GM19324 (cell line): ENCODE measurements at regions not wholly inside any gene's neighbourhood (a gene's known extent, or its start where the extent isn't known, plus 50 kb on each side); places are given as distances from the start of the nearest gene placed in this dataset.

Experiments used
- ATAC-seq: cut with Tn5 transposase; IDR thresholded peaks from one replicate; pipeline ENCODE4 v1.9.1; 2021; ENCODE audit warnings: mild to moderate bottlenecking, moderate library complexity; ENCODE audit not compliant: unreplicated experiment, low FRiP score

GRCh38 chr5:112647428-112647827 lies 90.3 kb upstream of the APC start:
- ATAC-seq: no peak

GRCh38 chr5:112648264-112648663 lies 89.4 kb upstream of the APC start:
- no peak for ATAC-seq

DNA sequence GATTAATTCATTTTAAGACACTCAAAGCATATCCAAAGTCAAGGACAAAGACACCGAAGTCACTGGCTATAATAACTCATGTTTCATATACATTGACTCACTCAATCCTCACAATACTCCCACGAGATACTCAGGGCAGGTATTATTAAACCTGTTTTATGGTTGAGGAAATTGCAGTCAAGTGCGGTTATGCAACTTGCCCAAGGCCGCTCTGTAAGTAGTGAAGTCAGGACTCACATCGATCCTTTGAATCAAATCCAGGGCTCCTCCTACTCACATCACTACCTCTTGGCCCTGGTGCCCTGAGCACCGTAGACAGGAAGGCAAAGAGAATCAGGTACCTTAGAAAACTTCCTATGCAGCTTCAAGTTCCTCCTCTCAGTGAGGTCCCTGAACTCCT lies 87.8 kb upstream of the APC start:
- no peak for ATAC-seq

DNA sequence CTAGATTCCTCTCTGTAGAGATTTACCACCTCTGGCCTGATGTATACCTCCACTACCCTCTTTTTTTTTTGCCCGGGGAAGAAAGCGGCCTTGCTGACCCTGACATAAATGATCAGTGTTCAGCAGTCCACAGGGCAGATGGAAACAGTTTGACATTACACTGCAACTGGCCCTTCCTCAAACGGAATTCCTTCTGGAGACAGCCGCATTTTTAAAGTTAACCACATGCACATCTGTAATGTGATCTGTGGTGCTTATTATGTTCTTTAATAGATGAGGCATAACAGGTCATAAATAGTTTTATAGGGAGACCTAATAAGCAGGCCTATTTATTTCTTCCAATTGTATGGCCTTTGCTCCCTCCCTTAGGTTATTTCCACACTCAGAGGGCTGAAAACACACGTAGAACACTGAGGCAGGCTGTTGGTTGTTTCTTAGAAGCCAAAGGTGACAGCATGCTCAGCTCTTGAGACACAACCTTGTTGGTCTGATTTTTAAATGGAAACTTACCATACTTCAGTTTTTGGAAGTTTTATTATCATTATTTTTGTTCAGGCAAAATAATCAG lies 84.0 kb upstream of the APC start:
- ATAC-seq: no peak

DNA sequence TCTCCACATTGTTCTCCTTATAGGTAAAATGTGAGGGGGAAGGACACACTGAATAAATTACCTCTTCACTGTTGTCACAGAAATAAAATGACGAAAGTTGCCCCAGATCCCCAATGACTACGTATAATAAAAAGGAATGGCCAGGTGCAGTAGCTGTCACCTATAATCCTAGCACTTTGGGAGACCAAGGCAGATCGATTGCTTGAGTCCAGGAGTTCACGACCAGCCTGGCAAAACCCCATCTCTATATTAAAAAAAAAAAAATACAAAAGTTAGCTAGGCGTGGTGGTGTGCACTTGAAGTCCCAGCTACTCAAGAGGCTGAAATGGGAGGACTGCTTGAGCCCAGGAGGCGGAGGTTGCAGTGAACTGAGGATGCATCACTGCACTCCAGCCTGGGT lies 82.2 kb upstream of the APC start:
- no peak for ATAC-seq

DNA sequence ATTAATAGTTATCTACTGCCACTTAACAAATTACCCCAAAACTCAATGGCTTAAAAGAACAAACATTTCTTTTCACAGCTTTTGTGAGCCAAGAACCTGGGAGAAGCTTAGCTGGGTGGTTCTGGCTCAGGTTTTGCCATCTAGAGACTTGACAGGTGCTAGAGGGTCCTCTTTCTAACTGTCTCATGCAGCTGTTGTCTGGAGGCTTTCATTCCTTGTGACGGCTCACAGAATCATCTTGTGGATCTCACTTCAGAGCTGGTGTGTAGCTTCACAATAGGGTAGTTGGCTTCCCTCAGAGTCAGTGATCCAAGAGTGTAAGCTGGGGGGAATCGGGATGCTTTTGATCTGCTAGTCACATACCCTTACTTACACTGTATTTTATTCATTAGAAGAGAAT lies 81.2 kb upstream of the APC start:
- ATAC-seq: no peak

- ATAC-seq: no peak
Observed at GRCh38 chr5:112657804-112658203, 79.9 kb upstream of the APC start.

- no peak for ATAC-seq
Observed at GRCh38 chr5:112660359-112660758, 77.3 kb upstream of the APC start.

DNA sequence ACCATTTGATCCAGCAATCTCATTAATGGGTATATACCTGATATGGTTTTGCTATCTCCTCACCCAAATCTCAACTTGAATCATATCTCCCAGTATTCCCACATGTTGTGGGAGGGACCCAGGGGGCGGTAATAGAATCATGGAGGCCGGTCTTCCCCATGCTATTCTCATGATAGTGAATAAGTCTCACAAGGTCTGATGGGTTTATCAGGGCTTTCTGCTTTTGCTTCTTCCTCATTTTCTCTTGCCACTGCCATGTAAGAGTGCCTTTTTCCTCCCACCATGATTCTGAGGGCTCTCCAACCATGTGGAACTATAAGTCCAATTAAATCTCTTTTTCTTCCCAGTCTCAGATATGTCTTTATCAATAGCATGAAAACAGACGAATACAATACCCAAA lies 74.5 kb upstream of the APC start:
- ATAC-seq: no peak

DNA sequence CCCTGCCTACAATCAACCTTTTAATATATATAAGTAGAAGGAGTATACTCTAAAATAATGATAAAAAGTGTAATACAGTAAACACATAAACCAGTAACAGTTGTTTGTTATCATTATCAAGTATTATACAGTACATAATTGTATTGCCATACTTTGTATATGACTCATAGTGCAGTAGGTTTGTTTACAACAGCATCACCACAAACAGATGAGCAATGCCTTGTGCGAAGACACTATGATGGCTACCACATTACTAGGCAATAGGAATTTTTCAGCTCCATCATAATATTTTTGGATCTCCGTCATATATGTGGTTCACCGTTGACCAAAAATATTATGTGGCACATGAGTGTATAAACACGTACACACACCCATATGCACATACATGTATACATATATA lies 69.7 kb upstream of the APC start:
- no peak for ATAC-seq

DNA sequence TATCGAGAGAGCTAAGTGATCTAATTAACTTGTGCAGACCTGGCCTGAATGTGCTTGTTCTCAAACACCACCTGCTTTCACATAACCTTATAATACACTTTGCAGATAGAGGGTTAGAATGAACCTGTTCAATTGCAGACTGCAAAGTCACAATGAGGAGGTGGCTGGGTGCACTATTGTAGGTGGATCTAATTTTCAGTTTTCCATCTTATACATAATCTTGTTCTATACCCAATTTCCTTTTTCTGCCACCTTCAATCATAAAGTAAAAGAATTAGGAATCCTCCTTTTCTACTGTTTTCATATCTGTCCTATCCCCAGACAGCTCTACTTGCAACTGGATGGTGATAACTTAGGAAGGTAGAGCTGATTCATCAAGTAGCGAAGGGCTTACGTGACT lies 68.8 kb upstream of the APC start:
- ATAC-seq: no peak

GRCh38 chr5:112669328-112669963 lies 68.2 kb upstream of the APC start:
- ATAC-seq: no peak

GRCh38 chr5:112671687-112672086 lies 66.0 kb upstream of the APC start:
- ATAC-seq: no peak

- ATAC-seq: no peak
Observed at GRCh38 chr5:112681481-112681908, 56.2 kb upstream of the APC start.

- no peak for ATAC-seq
Observed at GRCh38 chr5:112682621-112683061, 55.0 kb upstream of the APC start.

GRCh38 chr5:112684121-112684520 lies 53.6 kb upstream of the APC start:
- peak; percentile 47 for ATAC-seq

GRCh38 chr5:112684737-112685136 lies 52.9 kb upstream of the APC start:
- ATAC-seq: no peak

DNA sequence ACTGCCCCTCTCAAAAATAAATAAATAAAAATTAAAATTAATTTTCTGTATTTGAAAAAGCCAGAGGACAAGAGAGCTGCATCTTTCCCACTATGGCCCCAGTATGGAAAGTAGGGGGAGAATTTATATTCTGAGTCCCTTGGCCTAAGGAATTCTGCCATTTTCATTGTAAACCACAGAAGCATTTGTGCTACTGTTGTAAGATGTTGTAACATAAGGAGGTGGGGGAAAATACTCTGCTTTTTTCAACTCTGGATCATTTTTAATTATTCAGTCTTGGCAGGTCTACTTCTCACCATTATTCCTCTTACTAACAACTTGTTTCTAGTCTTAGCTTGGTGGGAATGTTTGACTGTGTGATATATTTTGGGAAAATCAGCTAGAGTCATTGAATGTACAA lies 52.3 kb upstream of the APC start:
- no peak for ATAC-seq

DNA sequence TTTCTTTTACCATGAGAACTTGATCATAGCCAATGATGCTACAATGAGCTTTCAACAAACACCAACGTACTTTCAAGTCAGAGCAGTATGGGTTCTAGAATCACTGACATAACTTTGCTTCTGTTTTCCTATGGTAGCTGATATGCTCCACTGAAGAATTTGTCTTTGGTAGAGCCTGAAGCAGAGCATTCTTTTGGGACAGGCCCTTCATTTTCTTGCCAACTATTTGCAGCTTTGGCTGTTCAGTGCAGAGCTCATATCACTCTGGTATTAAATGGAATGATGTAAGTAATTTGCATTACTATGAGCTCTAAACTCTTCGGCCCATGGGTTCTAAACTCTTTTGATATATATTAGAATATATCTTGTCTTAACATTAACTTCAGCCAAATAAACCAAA lies 51.8 kb upstream of the APC start:
- ATAC-seq: no peak

- no peak for ATAC-seq
Observed at GRCh38 chr5:112686675-112687074, 51.0 kb upstream of the APC start.

- no peak for ATAC-seq
Observed at GRCh38 chr5:112687306-112687705, 50.4 kb upstream of the APC start.
